Astrocyte (in vitro differentiated cells and primary cell): ENCODE measurements at regions not wholly inside any gene's neighbourhood (a gene's known extent, or its start where the extent isn't known, plus 50 kb on each side); places are given as distances from the start of the nearest gene placed in this dataset.
A peak's percentile ranks its signal among the peaks of the same experiment; 100 is the strongest.

Source experiments
- DNase-seq: peaks from one replicate; pipeline ENCODE4 v3.0.0-alpha.2; 2010; ENCODE audit warnings: low read depth
- FAIRE-seq: peaks from 2 replicates; lab custom pipeline; 2011; peaks lifted over from hg19 to GRCh38; lab: Jason Lieb, UNC
- H2AFZ ChIP-seq: 2 replicates; pipeline ENCODE4 v1.6.0; 2012; ENCODE audit warnings: low read depth, low read length, inconsistent platforms
- H3K27ac ChIP-seq: 2 replicates; pipeline ENCODE4 v1.5.1; 2011; ENCODE audit warnings: low read depth, low read length, inconsistent platforms
- H3K27me3 ChIP-seq: 2 replicates; pipeline ENCODE4 v1.6.0; 2011; ENCODE audit warnings: low read length, inconsistent platforms; ENCODE audit not compliant: insufficient read depth
- H3K36me3 ChIP-seq: 2 replicates; pipeline ENCODE4 v1.5.1; 2011; ENCODE audit warnings: low read length, inconsistent platforms; ENCODE audit not compliant: insufficient read depth
- H3K4me1 ChIP-seq: 2 replicates; pipeline ENCODE4 v1.5.1; 2011; ENCODE audit warnings: low read length, inconsistent platforms; ENCODE audit not compliant: insufficient read depth
- H3K4me2 ChIP-seq: 2 replicates; pipeline ENCODE4 v1.6.0; 2012; ENCODE audit warnings: low read length, inconsistent platforms
- H3K4me3 ChIP-seq: 2 replicates; pipeline ENCODE4 v1.5.1; 2011; ENCODE audit warnings: low read depth, mild to moderate bottlenecking, low read length, inconsistent platforms; ENCODE audit not compliant: insufficient read depth
- H3K79me2 ChIP-seq: 2 replicates; pipeline ENCODE4 v1.6.0; 2012; ENCODE audit warnings: mild to moderate bottlenecking, low read length, inconsistent platforms; ENCODE audit not compliant: insufficient read depth
- H3K9ac ChIP-seq: 2 replicates; pipeline ENCODE4 v1.6.0; 2012; ENCODE audit warnings: mild to moderate bottlenecking, low read length, inconsistent platforms
- H3K9me3 ChIP-seq: 2 replicates; pipeline ENCODE4 v1.5.1; 2012; ENCODE audit warnings: low read depth, mild to moderate bottlenecking, low read length, inconsistent platforms; ENCODE audit not compliant: insufficient read depth
- H4K20me1 ChIP-seq: 2 replicates; pipeline ENCODE4 v1.6.0; 2012; ENCODE audit warnings: low read length, inconsistent platforms; ENCODE audit not compliant: insufficient read depth
- H3K27ac Mint-ChIP-seq: one replicate; pipeline ENCODE4 v1.8.0; 2021; ENCODE audit warnings: mild to moderate bottlenecking, mixed read lengths; ENCODE audit not compliant: unreplicated experiment
- H3K27me3 Mint-ChIP-seq: one replicate; pipeline ENCODE4 v1.8.0; 2021; ENCODE audit warnings: low read depth, mixed read lengths; ENCODE audit not compliant: unreplicated experiment
- H3K36me3 Mint-ChIP-seq: one replicate; pipeline ENCODE4 v1.8.0; 2021; ENCODE audit warnings: low read depth, mixed read lengths; ENCODE audit not compliant: unreplicated experiment
- H3K4me1 Mint-ChIP-seq: one replicate; pipeline ENCODE4 v1.8.0; 2021; ENCODE audit warnings: low read depth, mixed read lengths; ENCODE audit not compliant: unreplicated experiment
- H3K4me3 Mint-ChIP-seq: one replicate; pipeline ENCODE4 v1.8.0; 2021; ENCODE audit warnings: mild to moderate bottlenecking, moderate library complexity, mixed read lengths; ENCODE audit not compliant: unreplicated experiment
- H3K9me3 Mint-ChIP-seq: one replicate; pipeline ENCODE4 v1.8.0; 2021; ENCODE audit warnings: mild to moderate bottlenecking, mixed read lengths; ENCODE audit not compliant: unreplicated experiment
- EZH2 ChIP-seq: IDR thresholded peaks from 2 replicates; pipeline ENCODE4 v1.6.1; 2012; ENCODE audit warnings: mild to moderate bottlenecking, low read length, inconsistent platforms; ENCODE audit not compliant: insufficient read depth
- TF ChIP-seq, protein P1 (sequence below): IDR thresholded peaks from 2 replicates; pipeline ENCODE4 v1.5.1; 2011; ENCODE audit warnings: low read depth, mild to moderate bottlenecking, inconsistent platforms, low read length, moderate library complexity; ENCODE audit not compliant: insufficient read depth

DNA sequence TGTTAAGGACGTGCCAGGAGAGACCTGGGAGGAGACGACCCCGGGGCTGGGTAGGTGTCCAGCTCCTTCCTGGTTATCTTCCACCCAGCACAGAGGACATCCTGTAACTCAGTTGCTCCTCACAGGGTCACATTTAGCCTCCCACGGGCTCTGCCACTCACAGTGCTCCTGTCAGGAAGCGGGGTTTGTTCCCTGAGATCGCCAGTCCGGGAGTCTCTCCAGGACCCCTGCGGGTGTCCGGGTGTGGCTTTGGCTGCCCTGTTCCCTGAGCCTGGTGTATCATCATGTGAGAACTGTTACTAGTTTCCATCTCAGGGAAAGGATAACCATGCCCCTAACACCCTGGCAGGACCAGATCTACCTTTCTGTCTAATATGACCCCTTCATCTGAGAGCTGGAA, 158.2 kb upstream of the RUNX1 start:
- no peaks in the 10 kb centered on the region for H3K9me3 ChIP-seq
- H3K79me2 ChIP-seq = no peaks in the 10 kb centered on the region
- H3K27me3 ChIP-seq = no peaks in the 10 kb centered on the region
- no peak overlapping the region for H3K9ac ChIP-seq
- no peaks in the 10 kb centered on the region for H4K20me1 ChIP-seq
- DNase-seq = no peak
- peaks cover 60% of the 10 kb centered on the region for H3K4me1 Mint-ChIP-seq
- no peak overlapping the region for H3K4me3 Mint-ChIP-seq
- H3K4me2 ChIP-seq = no peak overlapping the region
- peak overlapping the region; percentile 30 for H3K27ac Mint-ChIP-seq
- no peak for TF ChIP-seq EZH2
- TF ChIP-seq, protein P1, sequence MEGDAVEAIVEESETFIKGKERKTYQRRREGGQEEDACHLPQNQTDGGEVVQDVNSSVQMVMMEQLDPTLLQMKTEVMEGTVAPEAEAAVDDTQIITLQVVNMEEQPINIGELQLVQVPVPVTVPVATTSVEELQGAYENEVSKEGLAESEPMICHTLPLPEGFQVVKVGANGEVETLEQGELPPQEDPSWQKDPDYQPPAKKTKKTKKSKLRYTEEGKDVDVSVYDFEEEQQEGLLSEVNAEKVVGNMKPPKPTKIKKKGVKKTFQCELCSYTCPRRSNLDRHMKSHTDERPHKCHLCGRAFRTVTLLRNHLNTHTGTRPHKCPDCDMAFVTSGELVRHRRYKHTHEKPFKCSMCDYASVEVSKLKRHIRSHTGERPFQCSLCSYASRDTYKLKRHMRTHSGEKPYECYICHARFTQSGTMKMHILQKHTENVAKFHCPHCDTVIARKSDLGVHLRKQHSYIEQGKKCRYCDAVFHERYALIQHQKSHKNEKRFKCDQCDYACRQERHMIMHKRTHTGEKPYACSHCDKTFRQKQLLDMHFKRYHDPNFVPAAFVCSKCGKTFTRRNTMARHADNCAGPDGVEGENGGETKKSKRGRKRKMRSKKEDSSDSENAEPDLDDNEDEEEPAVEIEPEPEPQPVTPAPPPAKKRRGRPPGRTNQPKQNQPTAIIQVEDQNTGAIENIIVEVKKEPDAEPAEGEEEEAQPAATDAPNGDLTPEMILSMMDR = no peak
- H3K9me3 Mint-ChIP-seq = peaks cover 2% of the 10 kb centered on the region
- H3K27me3 Mint-ChIP-seq = no peaks in the 10 kb centered on the region
- no peak overlapping the region for H3K27ac ChIP-seq
- FAIRE-seq = no peak
- no peaks in the 10 kb centered on the region for H3K36me3 ChIP-seq
- no peak overlapping the region for H3K4me3 ChIP-seq
- peaks cover 2% of the 10 kb centered on the region for H3K36me3 Mint-ChIP-seq
- peaks cover 62% of the 10 kb centered on the region for H3K4me1 ChIP-seq
- H2AFZ ChIP-seq = no peak overlapping the region

DNA sequence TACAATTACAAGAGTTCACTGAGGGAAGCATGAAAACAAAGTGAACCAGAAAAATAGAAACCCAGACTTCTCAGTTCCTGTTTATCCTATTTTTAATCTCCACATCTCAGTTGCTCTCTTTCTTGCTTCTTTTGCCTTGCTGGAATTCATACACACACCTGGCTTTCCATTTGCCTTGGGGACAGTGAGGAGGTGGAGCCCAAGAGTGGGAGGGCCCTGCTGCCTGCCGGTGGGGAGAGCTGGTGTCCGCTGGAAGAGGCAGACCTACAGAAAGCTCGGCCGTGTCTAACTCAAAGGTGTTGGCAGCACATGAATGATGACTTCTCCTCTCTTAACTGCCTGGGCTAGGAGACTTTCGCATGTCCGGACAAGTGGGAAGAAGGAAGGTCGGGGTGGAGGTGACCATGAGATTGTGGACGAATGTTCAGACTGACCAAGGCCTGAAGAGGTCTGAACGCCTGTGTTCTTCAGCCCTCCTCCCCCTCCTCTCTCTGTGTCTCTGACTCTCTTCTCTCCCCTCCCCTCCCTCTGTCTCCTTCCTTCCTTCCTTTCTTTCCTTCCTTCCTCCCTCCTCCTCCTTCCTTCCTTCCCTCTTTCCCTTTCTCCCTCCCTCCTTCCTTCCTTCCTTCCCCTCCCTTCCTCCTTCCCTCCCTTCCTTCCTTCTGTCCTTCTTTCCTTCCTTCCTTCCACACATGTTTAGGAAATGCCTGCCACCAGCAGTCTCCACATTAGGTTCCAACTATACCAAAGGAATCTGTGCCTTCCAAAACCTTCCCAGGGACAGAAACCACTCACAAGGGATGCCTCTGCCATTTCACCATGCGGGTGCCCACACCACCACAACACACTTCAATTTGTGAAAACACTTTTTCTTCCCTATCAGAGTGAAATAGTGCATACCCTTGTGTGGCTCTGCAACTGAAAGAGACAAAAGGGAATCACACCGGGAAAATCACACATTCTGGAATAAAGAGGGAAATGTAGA, 157.3 kb upstream of the RUNX1 start:
- H3K9ac ChIP-seq = peak overlapping the region; percentile 74
- no peak for DNase-seq
- Mint-ChIP-seq H3K27ac (peak overlapping the region; percentile 83), H3K4me3 (no peak overlapping the region), H3K27me3 (no peaks in the 10 kb centered on the region), H3K36me3 (peaks cover 2% of the 10 kb centered on the region), H3K9me3 (peaks cover 2% of the 10 kb centered on the region), H3K4me1 (peaks cover 62% of the 10 kb centered on the region)
- H3K4me3 ChIP-seq = no peak overlapping the region
- no peaks in the 10 kb centered on the region for H3K9me3 ChIP-seq
- no peaks in the 10 kb centered on the region for H3K27me3 ChIP-seq
- no peak overlapping the region for H2AFZ ChIP-seq
- H3K4me1 ChIP-seq = peaks cover 58% of the 10 kb centered on the region
- no peak for FAIRE-seq
- no peak for TF ChIP-seq EZH2
- TF ChIP-seq, protein P1 = no peak
- H3K4me2 ChIP-seq = no peak overlapping the region
- H4K20me1 ChIP-seq = no peaks in the 10 kb centered on the region
- H3K79me2 ChIP-seq = no peaks in the 10 kb centered on the region
- peak overlapping the region; percentile 96 for H3K27ac ChIP-seq
- H3K36me3 ChIP-seq = no peaks in the 10 kb centered on the region
